ENCODE measurements at regions not wholly inside any gene's neighbourhood (a gene's known extent, or its start where the extent isn't known, plus 50 kb on each side); places are given as distances from the start of the nearest gene placed in this dataset.

- TF ChIP-seq, protein P1, sequence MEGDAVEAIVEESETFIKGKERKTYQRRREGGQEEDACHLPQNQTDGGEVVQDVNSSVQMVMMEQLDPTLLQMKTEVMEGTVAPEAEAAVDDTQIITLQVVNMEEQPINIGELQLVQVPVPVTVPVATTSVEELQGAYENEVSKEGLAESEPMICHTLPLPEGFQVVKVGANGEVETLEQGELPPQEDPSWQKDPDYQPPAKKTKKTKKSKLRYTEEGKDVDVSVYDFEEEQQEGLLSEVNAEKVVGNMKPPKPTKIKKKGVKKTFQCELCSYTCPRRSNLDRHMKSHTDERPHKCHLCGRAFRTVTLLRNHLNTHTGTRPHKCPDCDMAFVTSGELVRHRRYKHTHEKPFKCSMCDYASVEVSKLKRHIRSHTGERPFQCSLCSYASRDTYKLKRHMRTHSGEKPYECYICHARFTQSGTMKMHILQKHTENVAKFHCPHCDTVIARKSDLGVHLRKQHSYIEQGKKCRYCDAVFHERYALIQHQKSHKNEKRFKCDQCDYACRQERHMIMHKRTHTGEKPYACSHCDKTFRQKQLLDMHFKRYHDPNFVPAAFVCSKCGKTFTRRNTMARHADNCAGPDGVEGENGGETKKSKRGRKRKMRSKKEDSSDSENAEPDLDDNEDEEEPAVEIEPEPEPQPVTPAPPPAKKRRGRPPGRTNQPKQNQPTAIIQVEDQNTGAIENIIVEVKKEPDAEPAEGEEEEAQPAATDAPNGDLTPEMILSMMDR (IDR thresholded peaks at IDR 0.05; ENCODE audit: insufficient read depth, low read depth, low read length): no peak
- no peak for TF ChIP-seq EZH2 (IDR thresholded peaks at IDR 0.05; ENCODE audit: insufficient read depth, low read length)
These were observed 82.3 kb upstream of the UQCRFS1 start for GRCh38 chr19:29295285-29295684.

Data from astrocyte (in vitro differentiated cells and primary cell).